Activated CD8-positive, alpha-beta memory T cell treated with anti-CD3 and anti-CD28 coated beads, Interleukin-2, amount 50 U/mL, for 48 hours (primary cell): ENCODE measurements at regions not wholly inside any gene's neighbourhood (a gene's known extent, or its start where the extent isn't known, plus 50 kb on each side); places are given as distances from the start of the nearest gene placed in this dataset.

Source experiments
- DNase-seq: peaks from one replicate; pipeline ENCODE4 v3.0.0-alpha.2; 2020

GRCh38 chr2:59025157-59025757 lies 784.1 kb upstream of the FANCL start:
- DNase-seq: peak; percentile 65

GRCh38 chr2:59021786-59022185 lies 780.7 kb upstream of the FANCL start:
- no peak for DNase-seq

GRCh38 chr2:59019566-59020159 lies 778.5 kb upstream of the FANCL start:
- DNase-seq: no peak

- DNase-seq: no peak
Observed at GRCh38 chr2:59018737-59019136, 777.6 kb upstream of the FANCL start.

GRCh38 chr2:59015027-59015426 lies 773.9 kb upstream of the FANCL start:
- DNase-seq: no peak

- DNase-seq: no peak
Observed at GRCh38 chr2:59012971-59013370, 771.8 kb upstream of the FANCL start.

- DNase-seq: no peak
Observed at GRCh38 chr2:59012234-59012633, 771.1 kb upstream of the FANCL start.

GRCh38 chr2:59008950-59009349 lies 767.8 kb upstream of the FANCL start:
- no peak for DNase-seq

GRCh38 chr2:59005836-59006615 lies 764.9 kb upstream of the FANCL start:
- no peak for DNase-seq

GRCh38 chr2:59004621-59005020 lies 763.5 kb upstream of the FANCL start:
- DNase-seq: no peak

GRCh38 chr2:59000796-59001195 lies 759.7 kb upstream of the FANCL start:
- no peak for DNase-seq

GRCh38 chr2:58992062-58992706 lies 751.1 kb upstream of the FANCL start:
- no peak for DNase-seq

GRCh38 chr2:58991357-58991756 lies 750.2 kb upstream of the FANCL start:
- DNase-seq: no peak

GRCh38 chr2:58985541-58985940 lies 744.4 kb upstream of the FANCL start:
- no peak for DNase-seq

- DNase-seq: no peak
Observed at GRCh38 chr2:58984731-58985130, 743.6 kb upstream of the FANCL start.

- no peak for DNase-seq
Observed at GRCh38 chr2:58983111-58983510, 742.0 kb upstream of the FANCL start.

- DNase-seq: no peak
Observed at GRCh38 chr2:58981237-58981636, 740.1 kb upstream of the FANCL start.

- DNase-seq: no peak
Observed at GRCh38 chr2:58976375-58977071, 735.4 kb upstream of the FANCL start.

GRCh38 chr2:58974881-58975280 lies 733.8 kb upstream of the FANCL start:
- no peak for DNase-seq

GRCh38 chr2:58974426-58974825 lies 733.3 kb upstream of the FANCL start:
- DNase-seq: no peak

GRCh38 chr2:58973811-58974281 lies 732.7 kb upstream of the FANCL start:
- DNase-seq: no peak

- no peak for DNase-seq
Observed at GRCh38 chr2:58972737-58973136, 731.6 kb upstream of the FANCL start.
